NCI-H2227 (cell line): ENCODE measurements at regions not wholly inside any gene's neighbourhood (a gene's known extent, or its start where the extent isn't known, plus 50 kb on each side); places are given as distances from the start of the nearest gene placed in this dataset.

Source experiments
- DNase-seq: peaks from one replicate; lab custom pipeline; 2025; ENCODE audit not compliant: unreplicated experiment; lab: John Stamatoyannopoulos, UW

DNA sequence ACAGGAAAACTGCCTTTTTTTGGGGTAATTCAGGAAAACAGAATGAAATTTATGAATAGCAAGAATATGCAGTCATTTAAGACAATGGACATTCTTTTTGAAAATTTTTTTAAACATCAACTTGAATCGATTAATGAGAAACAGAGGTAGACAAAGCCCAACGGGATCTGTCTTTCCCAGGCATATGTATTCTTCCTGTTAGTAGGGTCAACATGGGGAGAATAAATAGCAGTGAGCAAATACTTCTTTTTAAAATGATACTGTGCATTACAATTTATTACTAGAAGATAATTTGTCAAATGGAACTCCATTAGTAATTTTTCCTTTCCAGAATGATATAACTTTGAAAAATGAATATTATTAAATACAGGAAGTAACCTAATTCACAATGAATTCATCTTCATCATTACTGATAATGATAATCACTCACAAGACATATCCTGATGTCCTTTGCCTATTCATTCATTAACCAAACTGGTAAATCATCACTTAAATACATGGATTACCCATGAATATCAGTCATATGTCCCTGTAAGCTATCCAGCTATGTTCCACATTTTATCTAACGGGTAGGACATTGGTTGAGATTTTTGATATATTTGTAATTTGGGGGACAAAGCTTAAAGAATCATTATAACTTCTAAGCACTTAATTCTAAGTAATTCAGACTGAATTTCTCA, 209.2 kb upstream of the CDIN1 start:
- DNase-seq = no peak

DNA sequence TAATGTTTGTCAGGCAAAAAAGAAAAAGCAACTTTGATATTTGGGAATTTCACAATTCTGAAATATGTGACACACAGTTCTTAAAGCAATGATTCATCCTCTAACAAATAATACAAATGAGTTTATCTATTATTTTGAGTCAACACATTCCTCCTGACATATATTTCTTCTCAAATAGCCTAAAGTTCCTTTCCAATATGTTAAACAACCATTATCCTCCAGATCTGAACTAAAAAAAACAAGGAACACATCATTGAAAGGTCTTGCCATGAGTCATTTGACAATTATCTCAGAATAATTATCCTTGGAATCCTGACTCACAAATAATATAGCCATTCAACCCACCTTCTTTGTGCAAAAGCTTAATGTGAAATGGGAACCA, 208.7 kb upstream of the CDIN1 start:
- DNase-seq = no peak

DNA sequence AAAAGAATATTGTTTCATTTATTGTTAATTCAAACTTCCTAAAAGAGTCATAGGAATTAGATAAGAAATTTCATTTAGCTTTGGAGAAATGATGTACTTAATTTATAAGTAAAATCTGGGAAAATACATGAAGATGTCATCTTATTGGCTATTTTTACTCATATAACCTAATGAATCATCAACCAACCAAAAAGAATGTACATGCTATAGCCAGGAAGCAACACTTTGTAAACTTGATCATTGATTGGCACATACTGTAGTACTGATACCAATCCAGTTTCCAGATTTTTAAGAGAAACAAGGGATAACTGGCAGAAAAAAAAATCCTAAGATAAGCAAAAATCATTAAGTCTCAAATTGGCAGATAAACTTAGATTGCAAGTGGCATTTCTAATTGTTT, 207.9 kb upstream of the CDIN1 start:
- DNase-seq = no peak

DNA sequence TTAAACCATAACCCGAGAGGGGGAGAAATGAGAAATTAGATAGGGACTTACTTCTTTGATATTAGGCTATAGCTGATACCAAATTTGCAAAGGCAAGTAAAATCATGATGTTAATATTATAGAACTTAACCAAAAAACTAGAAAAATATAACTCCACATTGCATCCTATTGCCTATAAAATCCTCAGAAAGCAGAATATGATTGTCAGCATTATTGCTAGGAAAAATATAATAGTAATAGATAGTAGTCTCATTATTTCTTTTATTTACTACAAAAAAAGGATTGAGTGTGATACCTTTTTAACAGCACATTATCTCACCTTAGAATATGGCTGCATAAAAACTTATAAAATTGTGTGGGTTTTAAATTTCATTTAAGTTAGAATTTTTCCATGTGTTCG, 206.5 kb upstream of the CDIN1 start:
- no peak for DNase-seq

DNA sequence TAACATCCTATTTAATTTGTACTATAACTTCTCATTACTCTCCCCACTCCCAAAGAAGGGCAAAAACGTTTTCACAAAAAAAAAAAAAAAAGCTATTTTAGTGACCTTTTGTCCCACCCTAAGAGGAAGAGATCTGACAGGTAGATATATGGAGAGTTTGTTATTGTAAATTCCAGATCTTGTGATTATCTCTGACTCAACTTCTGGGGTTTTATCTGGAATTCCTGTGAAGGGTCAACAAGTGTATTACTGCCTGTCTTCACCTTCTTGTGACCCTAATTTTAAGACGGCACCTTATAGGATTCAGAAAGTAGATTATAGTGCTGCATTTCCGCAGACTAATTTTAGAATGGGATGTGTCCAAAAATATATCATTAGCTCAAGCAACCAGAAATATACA, 205.9 kb upstream of the CDIN1 start:
- no peak for DNase-seq

DNA sequence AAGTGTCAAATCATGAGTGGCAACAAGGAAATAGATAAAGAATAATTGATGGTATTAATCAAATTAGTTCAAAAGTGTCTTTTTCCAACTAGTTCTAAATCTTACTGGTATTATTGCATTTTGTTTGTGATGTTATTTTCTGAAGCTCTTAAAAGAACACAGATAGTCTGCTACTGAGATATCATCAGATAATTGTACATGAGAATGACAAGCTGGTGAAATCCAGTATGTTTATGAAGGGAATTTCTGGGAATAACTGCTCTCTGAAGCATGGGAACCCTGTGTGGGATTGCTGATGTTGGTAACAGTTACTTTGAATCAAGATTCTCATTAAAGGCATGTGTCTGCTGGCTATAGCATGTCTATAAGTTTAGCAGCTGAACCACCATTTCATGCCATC, 190.3 kb upstream of the CDIN1 start:
- DNase-seq = no peak

DNA sequence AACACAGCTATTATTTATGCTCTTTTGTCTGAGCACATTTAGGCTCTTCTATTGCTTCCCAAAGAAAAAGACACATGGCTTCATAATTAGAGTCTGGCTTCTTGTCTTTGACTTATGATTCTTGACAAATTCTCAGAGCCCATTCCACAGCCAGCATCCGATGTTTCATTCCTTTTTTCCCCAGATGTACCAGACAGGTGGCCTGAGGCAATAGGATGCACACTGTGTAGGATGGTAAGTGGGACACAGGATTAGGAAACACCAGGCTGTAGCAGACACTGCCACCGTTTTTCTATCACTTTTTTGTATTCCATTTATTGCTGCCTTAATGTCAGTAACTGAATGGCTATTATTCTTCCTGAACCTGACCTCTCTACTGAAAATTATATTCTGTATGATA, 188.9 kb upstream of the CDIN1 start:
- no peak for DNase-seq

DNA sequence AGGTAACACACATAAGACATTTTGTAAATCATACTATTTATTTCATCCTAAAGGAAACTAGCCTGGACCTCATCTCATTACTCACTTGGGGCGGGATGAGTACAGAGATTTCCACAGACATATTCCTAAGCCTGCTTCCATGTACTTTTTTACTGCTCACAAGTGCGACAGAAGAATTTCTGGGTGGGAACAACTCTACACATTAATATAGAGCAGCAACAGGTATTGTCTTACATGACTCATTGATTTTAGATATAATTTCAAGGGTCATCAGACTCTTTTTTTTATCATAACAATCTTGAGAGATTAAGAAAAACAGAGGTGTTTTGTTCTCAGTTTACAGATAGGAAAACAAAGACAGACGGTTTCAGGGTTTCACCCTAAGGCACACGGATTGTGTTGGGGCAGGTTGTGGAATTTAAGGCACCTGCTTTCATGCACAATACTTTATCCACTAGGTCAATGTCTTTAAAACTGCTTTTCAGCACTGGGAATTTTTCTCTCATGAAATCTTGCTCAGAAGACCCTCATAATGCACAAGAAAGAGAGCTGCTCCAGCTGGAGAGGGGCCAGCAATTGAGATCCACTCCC, 186.7 kb upstream of the CDIN1 start:
- DNase-seq = no peak

DNA sequence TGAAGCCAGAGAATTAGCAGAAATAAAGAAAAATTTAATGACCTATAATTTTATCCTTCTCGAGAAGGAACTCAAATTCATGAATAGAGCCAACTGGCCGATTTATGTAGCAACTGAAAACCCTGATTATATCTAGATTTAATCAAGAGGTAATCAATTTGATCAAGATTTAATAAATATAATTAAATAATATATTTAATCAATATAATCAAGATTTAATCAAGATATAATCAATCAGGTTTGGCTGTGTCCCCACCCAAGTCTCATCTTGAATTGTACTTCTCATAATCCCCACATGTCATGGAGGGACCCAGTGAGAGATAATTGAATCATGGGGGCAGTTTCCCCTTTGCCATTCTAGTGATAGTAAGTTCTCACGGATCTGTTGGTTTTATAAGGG, 181.2 kb upstream of the CDIN1 start:
- no peak for DNase-seq

DNA sequence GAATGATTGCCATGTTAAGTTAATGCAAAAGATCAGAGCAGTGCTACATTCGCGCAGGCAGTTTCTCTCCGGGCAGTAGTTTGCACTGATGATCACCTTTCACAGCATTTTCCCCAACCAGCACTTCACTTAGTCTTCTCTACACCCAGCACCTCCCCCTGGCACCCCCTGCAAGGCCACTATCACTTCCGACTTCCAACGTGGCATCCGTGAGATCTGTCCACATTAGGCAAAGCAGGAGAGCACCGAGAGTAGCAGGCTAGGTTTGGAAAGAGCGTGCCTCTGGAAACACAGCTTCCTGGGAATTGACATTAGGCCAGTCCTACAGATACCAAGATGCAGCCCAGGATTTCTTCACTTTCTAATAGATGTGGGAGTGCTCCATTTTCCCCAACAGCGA, 180.2 kb upstream of the CDIN1 start:
- no peak for DNase-seq

DNA sequence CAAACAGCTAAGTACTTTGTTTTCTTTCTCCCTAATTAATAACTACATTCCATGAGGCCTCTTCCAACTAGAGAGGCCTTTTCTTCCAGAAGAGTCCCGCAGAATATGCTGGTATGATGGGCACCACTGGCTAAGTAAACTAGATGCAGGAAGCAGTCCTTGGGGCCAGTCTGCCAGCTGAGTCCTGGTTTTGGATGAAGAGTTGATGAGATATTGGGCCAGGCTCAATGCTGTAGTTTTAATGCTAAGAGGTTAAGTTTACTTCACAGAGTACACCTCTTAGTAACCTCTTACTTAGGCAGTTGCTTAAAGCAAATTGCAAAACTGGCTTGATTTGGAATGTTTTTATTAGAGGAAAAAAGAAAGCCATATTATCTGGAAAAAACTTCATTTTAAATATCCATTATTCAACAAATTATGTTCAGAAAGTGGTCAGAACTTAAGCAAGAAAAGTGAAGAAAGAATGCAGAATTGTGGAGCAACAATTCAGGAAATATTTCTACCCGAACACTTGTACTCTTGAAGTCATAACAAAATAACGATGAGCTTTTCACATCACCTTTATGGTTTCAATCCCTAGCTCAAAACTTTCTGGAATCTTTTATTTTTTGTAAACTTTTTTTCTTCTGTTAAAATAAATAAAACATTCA, 178.4 kb upstream of the CDIN1 start:
- DNase-seq = no peak

DNA sequence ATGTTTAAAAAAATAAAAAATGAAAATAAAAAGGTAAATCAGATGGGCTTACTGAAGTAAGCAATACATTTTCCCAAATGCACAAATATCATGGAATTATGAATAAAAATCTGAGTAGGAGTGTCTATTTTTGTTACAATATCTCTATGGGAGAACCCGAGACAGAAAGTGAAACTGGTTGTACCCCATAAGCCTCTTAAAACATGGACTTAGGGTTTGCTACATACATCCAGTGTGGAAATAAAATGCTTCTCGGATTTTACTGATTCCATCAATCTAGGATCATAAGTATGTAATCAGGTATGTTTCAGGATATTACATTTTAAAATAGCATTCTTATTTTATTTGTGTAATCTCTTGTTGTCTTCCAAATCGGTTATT, 177.8 kb upstream of the CDIN1 start:
- no peak for DNase-seq

DNA sequence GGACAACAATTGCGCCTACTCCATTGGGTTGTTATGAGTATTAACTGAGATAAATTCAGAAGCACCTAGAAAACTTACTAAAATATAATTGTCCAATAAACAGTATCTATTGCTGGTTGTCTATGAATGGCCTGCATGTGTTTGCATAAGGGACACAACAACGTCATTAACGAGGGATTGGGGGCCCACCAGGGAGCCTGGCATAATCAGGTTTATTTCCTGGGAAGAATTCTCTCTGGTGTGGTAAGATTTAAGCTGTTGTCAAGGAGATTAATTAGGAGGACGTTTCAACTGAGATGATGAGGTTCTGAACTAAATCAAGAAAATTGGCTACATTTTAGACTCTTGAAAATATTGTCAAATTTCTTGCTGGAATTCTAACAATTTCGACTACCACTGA, 176.1 kb upstream of the CDIN1 start:
- DNase-seq = no peak

DNA sequence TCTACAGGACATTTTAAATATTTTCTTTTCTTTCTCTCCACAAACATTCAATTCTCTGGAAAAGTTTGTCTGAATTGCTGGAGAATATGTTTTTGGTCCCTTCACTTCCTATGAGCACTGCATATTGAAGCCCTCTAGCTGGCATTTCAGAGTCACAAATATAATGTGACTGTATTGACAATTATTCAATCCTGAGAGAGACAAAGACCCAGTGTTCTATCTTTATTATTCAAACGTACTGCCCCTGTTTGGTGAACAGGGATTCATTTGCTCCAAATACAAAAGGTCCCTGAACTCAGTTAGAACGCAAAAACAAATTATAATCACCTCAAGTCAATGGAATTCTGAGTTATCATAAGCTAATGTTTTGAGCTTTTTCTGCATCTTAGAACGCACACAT, 173.1 kb upstream of the CDIN1 start:
- DNase-seq = no peak

DNA sequence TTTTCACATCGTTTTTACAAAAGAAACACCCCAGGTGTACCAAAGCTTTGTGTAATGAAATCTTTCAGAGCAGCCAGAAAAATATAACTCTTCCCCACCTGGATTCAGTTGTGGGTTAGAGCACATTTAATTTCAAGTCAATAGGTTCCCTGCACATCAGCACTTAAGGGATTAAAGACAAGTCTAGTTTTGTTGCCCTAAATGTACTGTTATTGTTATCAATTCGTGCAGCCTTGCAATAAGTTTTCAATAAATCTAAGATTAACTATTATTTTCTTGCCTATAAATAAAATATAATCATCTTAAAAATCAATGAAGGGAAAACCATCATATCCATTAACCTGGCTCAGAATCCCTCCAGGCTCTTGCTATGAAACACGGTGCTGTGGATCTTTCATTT, 172.5 kb upstream of the CDIN1 start:
- DNase-seq = no peak

DNA sequence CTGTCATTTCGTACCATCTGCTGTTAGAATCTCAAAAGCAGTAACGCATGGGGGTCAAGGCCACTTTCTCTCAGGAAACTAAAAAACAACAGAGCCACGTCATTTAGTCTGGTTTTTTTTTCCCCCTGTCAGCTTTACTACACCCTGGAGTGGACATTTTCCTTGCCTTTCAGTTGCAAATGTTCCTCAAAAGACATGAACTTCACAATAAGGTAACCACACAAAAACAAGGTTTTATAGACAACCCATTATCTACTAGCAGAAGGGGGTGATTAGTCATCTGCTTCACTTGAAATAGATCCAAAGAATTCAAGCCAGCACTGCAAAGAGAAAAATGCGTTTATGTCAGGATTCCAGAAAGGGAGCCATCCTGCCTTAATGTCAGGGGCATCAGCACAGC, 171.8 kb upstream of the CDIN1 start:
- peak; percentile 64 for DNase-seq

DNA sequence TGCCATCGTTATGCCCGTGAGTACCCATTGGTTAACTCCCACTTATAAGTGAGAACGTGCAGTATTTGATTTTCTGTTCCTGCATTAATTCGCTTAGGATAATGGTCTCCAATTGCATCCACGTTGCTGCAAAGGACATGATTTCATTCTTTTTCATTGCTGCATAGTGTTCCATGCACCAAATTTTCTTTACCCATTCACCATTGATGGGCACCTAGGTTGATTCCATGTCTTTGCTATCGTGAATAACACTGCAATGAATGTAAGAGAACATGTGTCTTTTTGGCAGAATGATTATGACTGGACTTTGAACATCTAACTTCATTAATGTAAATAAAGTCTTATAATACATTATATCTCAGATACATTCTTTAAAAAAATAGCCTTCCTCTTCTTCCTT, 169.6 kb upstream of the CDIN1 start:
- no peak for DNase-seq

DNA sequence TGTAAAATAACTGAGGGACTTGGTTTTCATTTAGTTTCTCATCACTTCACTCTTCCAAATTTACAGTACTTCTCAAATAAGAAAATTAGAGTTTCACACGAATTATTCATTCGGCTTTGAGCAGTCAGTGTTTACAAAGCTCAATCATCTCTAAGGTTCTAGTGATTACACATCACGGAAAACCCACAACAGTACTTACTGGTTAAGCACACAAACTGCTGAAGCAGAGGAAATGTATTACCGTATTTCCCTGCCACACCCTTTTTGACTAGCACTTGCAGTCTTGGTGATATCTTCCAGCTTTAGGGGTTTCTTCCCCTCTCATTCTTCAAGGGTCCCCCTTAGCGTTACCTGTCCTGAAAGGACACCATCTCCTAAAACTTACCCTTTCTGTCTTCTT, 164.8 kb upstream of the CDIN1 start:
- no peak for DNase-seq

DNA sequence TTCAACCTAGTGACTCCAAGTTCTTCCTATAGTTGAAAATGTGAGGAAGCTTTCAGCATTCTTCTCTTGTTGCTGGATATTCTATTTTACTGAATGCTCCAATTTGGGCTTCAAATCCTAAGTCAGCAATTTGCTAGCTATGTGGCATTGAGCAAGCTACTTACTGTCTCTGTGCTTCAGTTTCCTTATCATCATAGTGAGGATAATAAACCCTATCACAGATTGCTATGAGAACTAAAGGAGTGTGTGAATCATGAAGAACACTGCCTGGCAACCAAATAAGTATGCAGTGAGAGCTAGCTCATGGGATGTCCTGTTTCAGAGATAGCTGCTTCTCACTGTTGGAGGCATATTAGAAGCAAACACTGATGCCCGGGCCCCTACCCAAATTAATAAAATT, 163.8 kb upstream of the CDIN1 start:
- DNase-seq = no peak

DNA sequence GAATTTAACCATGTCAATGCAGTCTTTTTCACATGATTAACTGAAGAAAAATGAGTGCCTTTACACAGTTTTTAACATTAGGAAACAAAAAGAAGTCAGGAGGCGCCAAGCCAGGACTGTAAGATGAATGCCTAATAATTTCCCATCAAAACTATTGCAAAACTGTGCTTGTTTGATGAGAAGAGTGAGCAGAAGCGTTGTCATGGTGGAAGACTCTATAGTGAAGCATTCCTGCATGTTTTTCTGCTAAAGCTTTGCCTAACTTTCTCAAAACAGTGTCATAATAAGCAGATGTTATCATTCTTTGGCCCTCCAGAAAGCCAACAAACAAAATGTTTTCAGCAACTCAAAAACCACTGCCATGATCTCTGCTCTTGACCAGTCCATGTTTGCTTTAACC, 156.8 kb upstream of the CDIN1 start:
- no peak for DNase-seq

DNA sequence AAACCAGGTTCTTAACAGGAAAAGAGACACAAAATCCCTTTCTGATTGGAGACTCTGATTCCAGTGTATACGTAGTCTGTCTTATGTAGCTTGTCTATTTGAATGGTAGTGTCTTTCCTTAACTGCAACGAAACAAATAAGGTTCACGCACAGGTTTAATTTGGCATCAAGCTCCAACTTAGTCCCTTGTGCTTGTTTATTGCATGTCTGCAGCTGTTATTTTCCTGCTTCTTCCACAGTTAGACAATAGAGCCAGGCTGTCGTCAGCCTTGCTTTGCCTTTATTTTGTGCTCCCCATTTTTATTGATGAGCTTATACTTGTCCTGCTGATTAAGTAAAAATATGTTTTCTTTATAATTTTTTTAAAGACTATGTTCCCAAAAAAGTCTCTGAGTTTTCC, 152.7 kb upstream of the CDIN1 start:
- DNase-seq = no peak

DNA sequence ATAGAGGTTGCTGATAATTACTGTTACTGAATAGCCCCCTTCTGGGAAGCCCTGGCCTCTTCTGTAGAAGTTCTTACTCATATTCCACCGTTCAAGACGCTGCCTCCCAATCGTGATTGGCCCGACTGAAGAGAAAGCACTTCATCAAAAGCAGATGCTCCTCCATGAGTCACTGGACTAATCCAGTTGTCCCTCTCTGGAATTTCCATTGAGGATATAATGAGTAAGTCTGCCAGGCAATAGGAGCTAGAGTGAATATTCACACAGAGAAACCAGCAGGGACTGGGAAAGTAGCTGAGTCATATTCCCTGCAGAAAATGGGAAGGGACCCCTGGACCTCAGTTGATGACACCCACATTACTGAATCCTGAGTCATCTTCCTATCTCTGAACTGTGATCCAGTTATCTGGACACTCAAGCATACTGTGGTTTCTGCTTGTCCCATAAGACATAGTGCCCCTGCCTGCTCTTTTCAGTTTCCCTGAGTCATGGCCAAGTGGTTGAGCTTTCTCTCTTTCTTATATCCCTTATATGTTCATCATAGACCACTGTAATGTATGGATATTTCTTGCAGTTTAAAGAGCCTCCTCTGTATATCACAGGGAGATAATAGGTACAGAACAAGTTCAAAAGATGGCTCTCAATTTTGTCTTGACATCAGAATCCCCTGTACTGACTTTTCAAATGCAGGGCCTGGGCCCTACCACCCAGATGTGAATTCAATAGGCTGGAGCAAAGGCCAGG, 151.2 kb upstream of the CDIN1 start:
- no peak for DNase-seq
